ENCODE measurements at regions not wholly inside any gene's neighbourhood (a gene's known extent, or its start where the extent isn't known, plus 50 kb on each side); places are given as distances from the start of the nearest gene placed in this dataset.

GRCh38 chr2:146576339-146577111 is 1268.3 kb upstream of the ACVR2A start:
- H3K27ac ChIP-seq: no peak overlapping the region
- H3K9me3 ChIP-seq (ENCODE audit: control insufficient read depth, low read length): no peaks in the 10 kb centered on the region
- H3K36me3 ChIP-seq (ENCODE audit: control insufficient read depth, insufficient read depth, low read length): no peaks in the 10 kb centered on the region
- no peaks in the 10 kb centered on the region for H3K27me3 ChIP-seq (ENCODE audit: control insufficient read depth, insufficient read depth, low read length)
- no peak overlapping the region for H3K4me2 ChIP-seq (ENCODE audit: low read length)
- TF ChIP-seq CTCF (IDR thresholded peaks at IDR 0.05): no peak
- H3K4me1 ChIP-seq: no peaks in the 10 kb centered on the region
- H3K9ac ChIP-seq: no peak overlapping the region
- no peak overlapping the region for H2AFZ ChIP-seq
- H3K4me3 ChIP-seq (ENCODE audit: low read depth, low read length): no peak overlapping the region
- H3K79me2 ChIP-seq: no peaks in the 10 kb centered on the region

GRCh38 chr2:146572598-146572997 is 1272.2 kb upstream of the ACVR2A start:
- H3K4me2 ChIP-seq (ENCODE audit: low read length): no peak overlapping the region
- H3K9me3 ChIP-seq (ENCODE audit: control insufficient read depth, low read length): no peaks in the 10 kb centered on the region
- H3K79me2 ChIP-seq: no peaks in the 10 kb centered on the region
- H3K36me3 ChIP-seq (ENCODE audit: control insufficient read depth, insufficient read depth, low read length): no peaks in the 10 kb centered on the region
- H3K27ac ChIP-seq: no peak overlapping the region
- H3K4me1 ChIP-seq: no peaks in the 10 kb centered on the region
- no peak overlapping the region for H3K4me3 ChIP-seq (ENCODE audit: low read depth, low read length)
- no peak overlapping the region for H2AFZ ChIP-seq
- H3K27me3 ChIP-seq (ENCODE audit: control insufficient read depth, insufficient read depth, low read length): no peaks in the 10 kb centered on the region
- no peak for TF ChIP-seq CTCF (IDR thresholded peaks at IDR 0.05)
- no peak overlapping the region for H3K9ac ChIP-seq

DNA sequence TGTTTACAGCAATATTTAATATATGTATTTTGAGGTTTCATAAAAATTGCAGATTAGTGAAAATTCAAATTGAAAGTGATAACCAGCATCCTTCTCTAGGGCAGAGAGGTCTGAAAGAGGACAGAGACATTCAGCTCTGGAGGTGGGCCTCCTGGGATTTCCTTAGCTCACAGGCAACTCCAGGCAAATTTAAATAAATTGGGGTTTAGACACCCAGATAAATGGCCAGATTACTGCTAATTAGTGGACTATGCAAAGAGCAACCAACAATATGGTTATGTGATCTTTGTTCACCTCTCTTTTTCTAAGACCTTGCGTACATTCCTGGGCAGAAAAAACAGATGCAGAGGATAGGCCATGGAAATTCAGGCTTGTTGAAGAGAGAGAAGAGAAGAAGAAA is 1282.8 kb upstream of the ACVR2A start:
- no peaks in the 10 kb centered on the region for H3K79me2 ChIP-seq
- no peaks in the 10 kb centered on the region for H3K4me1 ChIP-seq
- H3K27ac ChIP-seq: no peak overlapping the region
- H3K4me2 ChIP-seq (ENCODE audit: low read length): no peak overlapping the region
- no peak overlapping the region for H3K9ac ChIP-seq
- no peaks in the 10 kb centered on the region for H3K27me3 ChIP-seq (ENCODE audit: control insufficient read depth, insufficient read depth, low read length)
- no peak overlapping the region for H2AFZ ChIP-seq
- H3K4me3 ChIP-seq (ENCODE audit: low read depth, low read length): no peak overlapping the region
- H3K36me3 ChIP-seq (ENCODE audit: control insufficient read depth, insufficient read depth, low read length): no peaks in the 10 kb centered on the region
- no peaks in the 10 kb centered on the region for H3K9me3 ChIP-seq (ENCODE audit: control insufficient read depth, low read length)
- no peak for TF ChIP-seq CTCF (IDR thresholded peaks at IDR 0.05)

DNA sequence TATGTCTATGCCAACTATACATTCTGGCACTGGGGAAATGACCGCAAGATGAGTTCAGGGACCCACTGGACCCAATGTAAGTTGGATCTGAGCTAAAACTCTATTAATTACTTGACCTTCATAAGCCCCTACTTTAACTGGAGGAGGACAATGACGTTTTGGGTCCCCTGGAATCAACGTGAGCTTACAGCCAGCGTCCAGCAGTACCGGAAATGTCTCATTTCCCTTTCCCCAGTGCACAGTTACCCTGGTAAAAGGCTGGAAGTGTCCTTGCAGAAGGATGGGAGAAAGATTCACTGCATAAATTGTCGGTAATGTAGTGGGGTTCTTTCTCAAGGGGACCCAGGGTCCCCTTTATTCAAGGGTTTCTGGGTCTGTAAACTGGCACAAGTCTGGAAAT is 1297.6 kb upstream of the ACVR2A start:
- H3K9ac ChIP-seq: no peak overlapping the region
- no peak overlapping the region for H3K27ac ChIP-seq
- TF ChIP-seq CTCF (IDR thresholded peaks at IDR 0.05): no peak
- no peaks in the 10 kb centered on the region for H3K27me3 ChIP-seq (ENCODE audit: control insufficient read depth, insufficient read depth, low read length)
- H3K79me2 ChIP-seq: no peaks in the 10 kb centered on the region
- H3K4me3 ChIP-seq (ENCODE audit: low read depth, low read length): no peak overlapping the region
- H3K9me3 ChIP-seq (ENCODE audit: control insufficient read depth, low read length): no peaks in the 10 kb centered on the region
- H3K36me3 ChIP-seq (ENCODE audit: control insufficient read depth, insufficient read depth, low read length): no peaks in the 10 kb centered on the region
- H2AFZ ChIP-seq: no peak overlapping the region
- no peaks in the 10 kb centered on the region for H3K4me1 ChIP-seq
- no peak overlapping the region for H3K4me2 ChIP-seq (ENCODE audit: low read length)

GRCh38 chr2:146544701-146545100 is 1300.1 kb upstream of the ACVR2A start:
- H3K79me2 ChIP-seq: no peaks in the 10 kb centered on the region
- no peak overlapping the region for H3K27ac ChIP-seq
- no peak overlapping the region for H3K9ac ChIP-seq
- no peak overlapping the region for H2AFZ ChIP-seq
- H3K4me2 ChIP-seq (ENCODE audit: low read length): no peak overlapping the region
- H3K4me3 ChIP-seq (ENCODE audit: low read depth, low read length): no peak overlapping the region
- TF ChIP-seq CTCF (IDR thresholded peaks at IDR 0.05): no peak
- H3K4me1 ChIP-seq: no peaks in the 10 kb centered on the region
- no peaks in the 10 kb centered on the region for H3K36me3 ChIP-seq (ENCODE audit: control insufficient read depth, insufficient read depth, low read length)
- H3K27me3 ChIP-seq (ENCODE audit: control insufficient read depth, insufficient read depth, low read length): no peaks in the 10 kb centered on the region
- H3K9me3 ChIP-seq (ENCODE audit: control insufficient read depth, low read length): no peaks in the 10 kb centered on the region

Data from parathyroid adenoma (tissue), 2 donors.